LNCAP (cell line): ENCODE measurements at regions not wholly inside any gene's neighbourhood (a gene's known extent, or its start where the extent isn't known, plus 50 kb on each side); places are given as distances from the start of the nearest gene placed in this dataset.

Experiments used
- CTCF ChIP-seq: fragments of 450-650 bp; IDR thresholded peaks from 2 replicates; pipeline ENCODE4 v1.5.1; 2017; ENCODE audit warnings: mild to moderate bottlenecking

GRCh38 chr10:78905957-78906308 lies 162.8 kb upstream of the ZMIZ1 start:
- no peak for TF ChIP-seq CTCF

DNA sequence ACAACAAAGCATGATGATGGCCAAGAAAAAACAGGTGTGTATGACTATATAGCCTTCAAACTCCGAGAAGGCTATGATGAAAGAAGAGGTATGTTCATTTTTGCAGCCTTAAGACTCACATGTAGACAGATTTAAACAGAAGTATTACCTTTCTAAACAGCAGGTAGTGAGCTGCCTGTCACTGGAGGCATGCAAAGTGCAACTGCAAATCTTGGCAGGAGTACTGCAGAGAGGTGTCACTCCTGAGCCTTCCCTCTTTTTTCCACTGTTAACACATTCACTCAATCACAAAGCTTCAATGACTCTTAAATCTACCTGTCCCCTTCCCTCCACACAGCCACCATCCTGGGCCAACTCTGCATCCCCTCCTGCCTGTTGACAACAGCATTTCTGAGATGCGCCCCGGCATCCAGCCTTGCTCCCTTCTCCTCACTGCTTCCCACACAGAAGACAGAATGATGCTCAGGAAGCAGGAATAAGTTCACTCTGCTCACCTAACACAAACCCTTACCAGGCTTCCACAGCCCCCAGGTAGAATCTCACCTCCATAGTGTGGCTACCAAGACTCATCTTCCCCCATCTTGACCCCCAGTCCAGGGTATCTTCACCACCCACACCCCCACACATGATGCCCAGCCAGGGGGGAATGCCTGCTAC lies 161.9 kb upstream of the ZMIZ1 start:
- TF ChIP-seq CTCF = no peak

DNA sequence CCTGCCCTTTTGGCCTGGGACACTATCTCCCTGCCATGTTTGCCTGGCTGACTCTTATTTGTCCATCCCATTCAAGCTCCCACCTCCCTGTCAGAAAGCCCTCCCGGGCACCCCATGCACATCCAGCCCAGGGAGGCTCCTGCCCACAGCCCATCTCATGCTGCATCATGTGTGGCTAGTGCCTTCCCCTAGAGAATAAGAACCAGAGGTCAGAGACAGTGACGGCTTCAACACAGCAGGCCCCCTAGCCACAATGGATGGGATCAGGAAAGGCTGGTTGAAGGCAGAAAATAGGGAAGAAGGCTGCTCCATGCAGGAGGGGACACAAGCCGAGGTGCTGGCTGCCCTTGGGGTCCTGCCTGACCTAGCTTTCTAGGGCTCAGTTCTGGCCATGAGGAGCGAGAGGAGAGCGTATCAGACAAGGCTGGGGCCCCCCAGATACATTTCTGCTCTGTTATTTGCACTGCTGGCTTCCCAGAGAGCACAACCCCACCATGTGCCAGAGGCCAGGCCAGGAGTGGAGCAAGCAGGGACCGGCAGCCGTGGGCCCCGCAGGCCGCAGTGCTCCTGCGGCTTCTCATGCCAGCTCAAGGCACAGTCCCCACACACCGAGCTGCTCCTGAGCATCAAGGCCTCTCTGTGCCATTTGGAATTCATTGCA lies 161.1 kb upstream of the ZMIZ1 start:
- no peak for TF ChIP-seq CTCF

- no peak for TF ChIP-seq CTCF
Measured at GRCh38 chr10:78909221-78909620, 159.5 kb upstream of the ZMIZ1 start.

DNA sequence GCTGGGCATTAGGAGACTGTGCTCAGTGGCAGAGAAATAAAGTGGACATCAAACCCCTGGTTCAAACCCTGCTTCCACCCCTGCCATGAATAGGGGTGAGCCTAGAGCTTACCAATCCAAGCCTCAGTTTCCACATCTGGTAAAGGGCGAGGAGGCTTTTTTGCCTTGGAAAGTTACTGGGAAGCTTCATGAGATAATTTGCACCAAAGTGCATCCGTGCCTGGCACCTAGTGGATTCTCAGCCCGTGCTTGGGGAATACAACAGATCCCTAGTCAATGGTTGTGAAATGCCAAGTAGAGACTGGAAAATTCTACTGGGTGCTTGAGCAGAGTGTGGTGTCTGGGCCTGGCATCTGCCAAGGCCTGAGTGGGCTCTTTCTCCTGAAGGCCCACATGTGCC lies 158.7 kb upstream of the ZMIZ1 start:
- no peak for TF ChIP-seq CTCF

GRCh38 chr10:78910476-78910875 lies 158.3 kb upstream of the ZMIZ1 start:
- no peak for TF ChIP-seq CTCF

GRCh38 chr10:78910886-78911285 lies 157.9 kb upstream of the ZMIZ1 start:
- no peak for TF ChIP-seq CTCF
